OCI-LY3 (cell line): ENCODE measurements at regions not wholly inside any gene's neighbourhood (a gene's known extent, or its start where the extent isn't known, plus 50 kb on each side); places are given as distances from the start of the nearest gene placed in this dataset.

Experiments
- CTCF ChIP-seq: fragments of 200-600, 300-600 bp; sonication (generic); IDR thresholded peaks from 2 replicates; pipeline ENCODE4 v1.5.1; 2014; ENCODE audit warnings: antibody characterized with exemption, low read length, low read depth
- EZH2phosphoT487 ChIP-seq: fragments of 200-600 bp; shearing (Covaris generic); IDR thresholded peaks from 2 replicates; pipeline ENCODE4 v1.6.1; 2018; ENCODE audit warnings: antibody characterized with exemption, mixed run types, low read depth

GRCh38 chrX:773292-774025 is 142.9 kb downstream of the SHOX start:
- no peak for TF ChIP-seq CTCF
- no peak for TF ChIP-seq EZH2phosphoT487
